ENCODE measurements at regions not wholly inside any gene's neighbourhood (a gene's known extent, or its start where the extent isn't known, plus 50 kb on each side); places are given as distances from the start of the nearest gene placed in this dataset.

DNA sequence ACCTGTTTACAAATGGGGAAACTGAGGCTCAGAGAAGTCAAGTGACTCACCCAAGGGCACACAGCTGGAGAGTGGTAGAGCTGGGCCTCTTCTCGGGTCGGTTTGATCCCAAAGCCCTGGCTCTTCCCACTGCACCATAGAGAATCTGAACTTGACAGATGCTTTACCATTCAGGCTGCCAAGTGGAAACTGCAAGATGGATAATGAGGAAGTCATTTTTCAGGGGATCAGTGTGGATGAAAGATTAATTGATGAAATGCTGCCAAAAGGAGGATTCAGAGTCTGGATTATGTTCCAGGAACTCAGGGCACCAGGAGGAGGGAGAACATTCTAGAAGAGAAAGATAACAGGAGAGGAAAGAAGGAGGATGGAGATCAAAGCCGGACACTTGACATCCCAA, 185.9 kb upstream of the ZBED5 start:
- TF ChIP-seq, protein P1, sequence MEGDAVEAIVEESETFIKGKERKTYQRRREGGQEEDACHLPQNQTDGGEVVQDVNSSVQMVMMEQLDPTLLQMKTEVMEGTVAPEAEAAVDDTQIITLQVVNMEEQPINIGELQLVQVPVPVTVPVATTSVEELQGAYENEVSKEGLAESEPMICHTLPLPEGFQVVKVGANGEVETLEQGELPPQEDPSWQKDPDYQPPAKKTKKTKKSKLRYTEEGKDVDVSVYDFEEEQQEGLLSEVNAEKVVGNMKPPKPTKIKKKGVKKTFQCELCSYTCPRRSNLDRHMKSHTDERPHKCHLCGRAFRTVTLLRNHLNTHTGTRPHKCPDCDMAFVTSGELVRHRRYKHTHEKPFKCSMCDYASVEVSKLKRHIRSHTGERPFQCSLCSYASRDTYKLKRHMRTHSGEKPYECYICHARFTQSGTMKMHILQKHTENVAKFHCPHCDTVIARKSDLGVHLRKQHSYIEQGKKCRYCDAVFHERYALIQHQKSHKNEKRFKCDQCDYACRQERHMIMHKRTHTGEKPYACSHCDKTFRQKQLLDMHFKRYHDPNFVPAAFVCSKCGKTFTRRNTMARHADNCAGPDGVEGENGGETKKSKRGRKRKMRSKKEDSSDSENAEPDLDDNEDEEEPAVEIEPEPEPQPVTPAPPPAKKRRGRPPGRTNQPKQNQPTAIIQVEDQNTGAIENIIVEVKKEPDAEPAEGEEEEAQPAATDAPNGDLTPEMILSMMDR (IDR thresholded peaks at IDR 0.05) = no peak
- no peak for TF ChIP-seq POLR2A (IDR thresholded peaks at IDR 0.05)
